ENCODE measurements at regions not wholly inside any gene's neighbourhood (a gene's known extent, or its start where the extent isn't known, plus 50 kb on each side); places are given as distances from the start of the nearest gene placed in this dataset.

- H3K4me1 ChIP-seq: peaks cover 4 to 7% of the 10 kb centered on the region in 2 donors
- no peaks in the 10 kb centered on the region for H3K27me3 ChIP-seq
- 91 to 95% methylated on average over 9 of the region's 9 CpGs for WGBS, 2 donors
- DNase-seq: no peak
- intact Hi-C loops (cut with DNase I): no loop called here
- H3K36me3 ChIP-seq: no peaks in the 10 kb centered on the region
- H3K9me3 ChIP-seq: no peaks in the 10 kb centered on the region
- no peak for TF ChIP-seq POLR2A (IDR thresholded peaks at IDR 0.05)
- no peak for TF ChIP-seq CTCF (IDR thresholded peaks at IDR 0.05)
- H3K4me3 ChIP-seq (replicated peaks in 1 of 3): no peak overlapping the region
- H3K27ac ChIP-seq: no peak overlapping the region
Observed at GRCh38 chr1:228999446-229000170, 264.3 kb downstream of the RHOU start.

- TF ChIP-seq POLR2A (IDR thresholded peaks at IDR 0.05): no peak
- TF ChIP-seq CTCF (IDR thresholded peaks at IDR 0.05): no peak
- H3K9me3 ChIP-seq: no peaks in the 10 kb centered on the region
- DNase-seq: no peak
- no peaks in the 10 kb centered on the region for H3K36me3 ChIP-seq
- intact Hi-C loops (cut with DNase I): no loop called here
- no peaks in the 10 kb centered on the region for H3K27me3 ChIP-seq
- H3K4me1 ChIP-seq: peaks cover 4 to 7% of the 10 kb centered on the region in 2 donors
- WGBS, 2 donors: 97 to 99% methylated on average over 8 of the region's 8 CpGs
- H3K4me3 ChIP-seq (replicated peaks in 1 of 3): no peak overlapping the region
- H3K27ac ChIP-seq: no peak overlapping the region
Observed at GRCh38 chr1:229000187-229000586, 264.9 kb downstream of the RHOU start.

GRCh38 chr1:229001467-229002011 is 266.3 kb downstream of the RHOU start:
- intact Hi-C loops (cut with DNase I): no loop called here
- Histone ChIP-seq H3K36me3 (no peaks in the 10 kb centered on the region), H3K4me3 (replicated peaks in 1 of 3) (no peak overlapping the region), H3K4me1 (peaks cover 11 to 18% of the 10 kb centered on the region in 2 donors), H3K9me3 (no peaks in the 10 kb centered on the region), H3K27me3 (no peaks in the 10 kb centered on the region), H3K27ac (no peak overlapping the region)
- 63 to 88% methylated on average over 1 of the region's 1 CpG for WGBS, 2 donors
- TF ChIP-seq POLR2A (IDR thresholded peaks at IDR 0.05): no peak
- no peak for TF ChIP-seq CTCF (IDR thresholded peaks at IDR 0.05)
- DNase-seq: no peak

- no peak for DNase-seq
- Histone ChIP-seq H3K4me1 (peaks cover 7 to 18% of the 10 kb centered on the region in 2 donors), H3K9me3 (no peaks in the 10 kb centered on the region), H3K36me3 (no peaks in the 10 kb centered on the region), H3K27me3 (no peaks in the 10 kb centered on the region), H3K4me3 (replicated peaks in 1 of 3) (no peak overlapping the region), H3K27ac (no peak overlapping the region)
- TF ChIP-seq POLR2A (IDR thresholded peaks at IDR 0.05) (no peak), CTCF (IDR thresholded peaks at IDR 0.05) (no peak)
- intact Hi-C loops (cut with DNase I): no loop called here
- WGBS, 2 donors: 90 to 92% methylated on average over 3 of the region's 3 CpGs
Observed at GRCh38 chr1:229002037-229002436, 266.8 kb downstream of the RHOU start.

DNA sequence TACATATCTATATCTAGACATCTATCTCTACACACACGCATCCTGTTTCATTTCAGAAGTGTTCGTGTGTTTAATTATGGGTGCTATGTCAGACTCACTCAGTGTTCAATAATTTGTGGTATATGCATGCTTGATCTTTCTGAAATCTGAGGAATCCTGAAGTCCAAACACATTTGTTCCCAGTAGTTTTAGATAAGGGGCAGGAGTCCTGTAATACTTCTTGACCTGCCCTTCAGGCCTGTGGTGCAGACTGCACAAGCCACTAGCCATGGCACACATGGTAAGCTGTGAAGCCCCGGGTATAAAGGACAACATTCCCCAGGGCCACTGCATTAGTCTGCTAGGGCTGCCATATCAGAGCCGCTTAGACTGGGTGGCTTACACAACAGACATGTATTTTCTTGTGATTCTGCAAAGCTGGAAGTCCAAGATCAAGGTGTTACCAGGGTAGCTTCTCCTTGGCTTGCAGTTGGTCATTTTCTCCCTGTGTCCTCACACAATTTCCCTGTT is 267.2 kb downstream of the RHOU start:
- no peaks in the 10 kb centered on the region for H3K27me3 ChIP-seq
- no peak overlapping the region for H3K4me3 ChIP-seq (replicated peaks in 1 of 3)
- 88 to 93% methylated on average over 4 of the region's 4 CpGs for WGBS, 2 donors
- intact Hi-C loops (cut with DNase I): no loop called here
- no peaks in the 10 kb centered on the region for H3K9me3 ChIP-seq
- H3K4me1 ChIP-seq: peaks cover 7 to 18% of the 10 kb centered on the region in 2 donors
- no peaks in the 10 kb centered on the region for H3K36me3 ChIP-seq
- no peak for DNase-seq
- no peak overlapping the region for H3K27ac ChIP-seq
- TF ChIP-seq CTCF (IDR thresholded peaks at IDR 0.05): no peak
- TF ChIP-seq POLR2A (IDR thresholded peaks at IDR 0.05): no peak
